ENCODE measurements at regions not wholly inside any gene's neighbourhood (a gene's known extent, or its start where the extent isn't known, plus 50 kb on each side); places are given as distances from the start of the nearest gene placed in this dataset.

DNA sequence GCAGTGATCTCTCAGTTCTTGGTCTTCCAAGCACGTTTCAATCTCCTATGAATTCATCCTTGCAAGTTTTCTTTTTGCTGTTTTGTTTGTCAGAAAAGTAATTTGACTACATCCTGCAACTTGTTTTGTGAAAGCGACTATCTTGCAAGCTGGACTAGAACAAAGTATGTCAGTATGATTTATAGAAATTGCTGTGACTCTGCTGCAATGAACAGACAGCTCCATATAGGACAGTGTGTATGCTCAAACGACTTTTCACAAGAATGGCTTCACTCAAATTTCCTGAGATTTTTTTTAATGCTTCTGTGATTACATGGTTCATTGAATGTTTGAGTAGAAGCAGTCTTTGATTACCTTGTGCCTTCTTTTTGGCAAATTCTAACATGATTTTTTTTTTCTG, 123.5 kb upstream of the TRHDE start:
- CTCF ChIA-PET, result no interaction called here
- no peak for DNase-seq (ENCODE audit: low read depth, low spot score)
- no peak for FAIRE-seq
- Histone ChIP-seq H3K4me2 (ENCODE audit: control insufficient read depth, insufficient read depth) (no peak overlapping the region), H3K27me3 (replicated peaks in 1 of 2; ENCODE audit: control insufficient read depth in 2 of 2, insufficient read depth in 2 of 2, low read length in 1 of 2) (no peaks in the 10 kb centered on the region), H4K20me1 (ENCODE audit: control insufficient read depth, insufficient read depth) (no peaks in the 10 kb centered on the region), H3K79me2 (ENCODE audit: control insufficient read depth, insufficient read depth, low read length) (no peaks in the 10 kb centered on the region), H3K4me3 (no peak overlapping the region), H2AFZ (ENCODE audit: control insufficient read depth, low read depth, low read length) (no peak overlapping the region), H3K9me3 (replicated peaks; ENCODE audit: control insufficient read depth, insufficient read depth, low read length) (no peaks in the 10 kb centered on the region), H3K9ac (ENCODE audit: control insufficient read depth, insufficient read depth, low read length) (no peak overlapping the region), H3K27ac (ENCODE audit: control insufficient read depth, insufficient read depth) (no peak overlapping the region), H3K36me3 (ENCODE audit: control insufficient read depth in 2 of 2, insufficient read depth in 2 of 2, low read length in 1 of 2) (no peaks in the 10 kb centered on the region), H3K4me1 (ENCODE audit: control insufficient read depth, insufficient read depth, low read length) (no peaks in the 10 kb centered on the region)
- no peak for TF ChIP-seq NKRF (conservative IDR thresholded peaks at IDR 0.05)
- TF ChIP-seq ZBED1 (IDR thresholded peaks at IDR 0.05; ENCODE audit: borderline replicate concordance), result no peak
- no peak for TF ChIP-seq HDAC2 (IDR thresholded peaks at IDR 0.05)
- TF ChIP-seq YY1 (IDR thresholded peaks at IDR 0.05; ENCODE audit: low read depth, low read length), result no peak
- no peak for TF ChIP-seq MXI1 (IDR thresholded peaks at IDR 0.05; ENCODE audit: low read depth, low read length)
- no peak for TF ChIP-seq RBBP5 (conservative IDR thresholded peaks at IDR 0.05)
- BruUV-seq (replicated peaks), result no TSS peak
- in situ Hi-C loops (cut with MboI), result no loop called here
- ATAC-seq, result no peak
- WGBS (ENCODE audit: insufficient coverage, insufficient replicate concordance, low lambda C conversion rate, missing lambda C conversion rate), result 12% methylated on average over 3 of the region's 3 CpGs
- POLR2A ChIA-PET, result no interaction called here
- SMC1A ChIA-PET (ENCODE audit: uncharacterized antibody, unreplicated experiment), result no interaction called here
- RAD21 ChIA-PET (ENCODE audit: unreplicated experiment), result no interaction called here
- intact Hi-C loops (cut with micrococcal nuclease; ENCODE audit: unreplicated experiment), result no loop called here

DNA sequence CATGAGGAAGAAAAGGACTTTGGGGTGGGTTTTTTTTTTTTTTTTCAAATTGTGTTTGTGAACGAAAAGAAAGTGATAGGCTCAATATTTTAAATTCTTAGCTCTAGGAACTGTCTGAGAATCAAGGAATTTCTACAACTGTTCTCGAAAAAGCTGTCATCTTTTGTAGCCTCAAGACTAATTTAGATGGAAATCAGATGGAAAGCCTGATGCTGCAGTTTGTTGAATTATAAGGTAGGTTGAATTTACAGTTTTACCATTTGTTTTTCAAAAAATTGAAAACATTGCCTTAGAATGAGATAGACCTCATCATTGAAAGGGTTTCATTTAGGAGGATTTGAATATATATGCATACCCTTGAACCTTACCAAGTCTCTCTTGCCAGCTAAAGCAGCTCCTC, 109.3 kb upstream of the TRHDE start:
- ChIA-PET SMC1A (ENCODE audit: uncharacterized antibody, unreplicated experiment) (interaction anchor here (0.6 to 1.1 kb wide), 2 partner anchors 22 to 74 kb away, joined by 3 to 4 read pairs; no protein-coding TSS in a partner anchor), POLR2A (no interaction called here), RAD21 (ENCODE audit: unreplicated experiment) (no interaction called here), CTCF (interaction anchor here (0.7 kb wide), 1 partner anchor 82 kb away, joined by 4 read pairs; no protein-coding TSS in a partner anchor)
- FAIRE-seq (no peak), DNase-seq (ENCODE audit: low read depth, low spot score) (no peak), ATAC-seq (no peak)
- no peaks in the 10 kb centered on the region for H3K4me1 ChIP-seq (ENCODE audit: control insufficient read depth, insufficient read depth, low read length)
- no peak overlapping the region for H3K4me2 ChIP-seq (ENCODE audit: control insufficient read depth, insufficient read depth)
- H3K27ac ChIP-seq (ENCODE audit: control insufficient read depth, insufficient read depth), result no peak overlapping the region
- no TSS peak for BruUV-seq (replicated peaks)
- no peak overlapping the region for H3K9ac ChIP-seq (ENCODE audit: control insufficient read depth, insufficient read depth, low read length)
- in situ Hi-C loops (cut with MboI), result no loop called here
- no peaks in the 10 kb centered on the region for H3K9me3 ChIP-seq (replicated peaks; ENCODE audit: control insufficient read depth, insufficient read depth, low read length)
- H2AFZ ChIP-seq (ENCODE audit: control insufficient read depth, low read depth, low read length), result no peak overlapping the region
- no peaks in the 10 kb centered on the region; a peak in 1 of 4 replicates for H3K27me3 ChIP-seq (replicated peaks in 1 of 2; ENCODE audit: control insufficient read depth in 2 of 2, insufficient read depth in 2 of 2, low read length in 1 of 2)
- no peak overlapping the region for H3K4me3 ChIP-seq
- no peaks in the 10 kb centered on the region for H3K36me3 ChIP-seq (ENCODE audit: control insufficient read depth in 2 of 2, insufficient read depth in 2 of 2, low read length in 1 of 2)
- H3K79me2 ChIP-seq (ENCODE audit: control insufficient read depth, insufficient read depth, low read length), result no peaks in the 10 kb centered on the region
- intact Hi-C loops (cut with micrococcal nuclease; ENCODE audit: unreplicated experiment), result no loop called here
- H4K20me1 ChIP-seq (ENCODE audit: control insufficient read depth, insufficient read depth), result no peaks in the 10 kb centered on the region
- TF ChIP-seq CHD1 (IDR thresholded peaks at IDR 0.05; ENCODE audit: low read depth, low read length), result no peak
- no peak for TF ChIP-seq RBBP5 (conservative IDR thresholded peaks at IDR 0.05)
- TF ChIP-seq, protein P1, sequence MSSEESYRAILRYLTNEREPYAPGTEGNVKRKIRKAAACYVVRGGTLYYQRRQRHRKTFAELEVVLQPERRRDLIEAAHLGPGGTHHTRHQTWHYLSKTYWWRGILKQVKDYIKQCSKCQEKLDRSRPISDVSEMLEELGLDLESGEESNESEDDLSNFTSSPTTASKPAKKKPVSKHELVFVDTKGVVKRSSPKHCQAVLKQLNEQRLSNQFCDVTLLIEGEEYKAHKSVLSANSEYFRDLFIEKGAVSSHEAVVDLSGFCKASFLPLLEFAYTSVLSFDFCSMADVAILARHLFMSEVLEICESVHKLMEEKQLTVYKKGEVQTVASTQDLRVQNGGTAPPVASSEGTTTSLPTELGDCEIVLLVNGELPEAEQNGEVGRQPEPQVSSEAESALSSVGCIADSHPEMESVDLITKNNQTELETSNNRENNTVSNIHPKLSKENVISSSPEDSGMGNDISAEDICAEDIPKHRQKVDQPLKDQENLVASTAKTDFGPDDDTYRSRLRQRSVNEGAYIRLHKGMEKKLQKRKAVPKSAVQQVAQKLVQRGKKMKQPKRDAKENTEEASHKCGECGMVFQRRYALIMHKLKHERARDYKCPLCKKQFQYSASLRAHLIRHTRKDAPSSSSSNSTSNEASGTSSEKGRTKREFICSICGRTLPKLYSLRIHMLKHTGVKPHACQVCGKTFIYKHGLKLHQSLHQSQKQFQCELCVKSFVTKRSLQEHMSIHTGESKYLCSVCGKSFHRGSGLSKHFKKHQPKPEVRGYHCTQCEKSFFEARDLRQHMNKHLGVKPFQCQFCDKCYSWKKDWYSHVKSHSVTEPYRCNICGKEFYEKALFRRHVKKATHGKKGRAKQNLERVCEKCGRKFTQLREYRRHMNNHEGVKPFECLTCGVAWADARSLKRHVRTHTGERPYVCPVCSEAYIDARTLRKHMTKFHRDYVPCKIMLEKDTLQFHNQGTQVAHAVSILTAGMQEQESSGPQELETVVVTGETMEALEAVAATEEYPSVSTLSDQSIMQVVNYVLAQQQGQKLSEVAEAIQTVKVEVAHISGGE (CRISPR knock-in tag; IDR thresholded peaks at IDR 0.05), result no peak
- WGBS (ENCODE audit: insufficient coverage, insufficient replicate concordance, low lambda C conversion rate, missing lambda C conversion rate), result 0% methylated on average over 2 of the region's 2 CpGs

All from GM12878 (cell line).